T47D (cell line): ENCODE measurements at regions not wholly inside any gene's neighbourhood (a gene's known extent, or its start where the extent isn't known, plus 50 kb on each side); places are given as distances from the start of the nearest gene placed in this dataset.
A peak's percentile ranks its signal among the peaks of the same experiment; 100 is the strongest.
"Not testable (repeated sequence)": the region's sequence is repeated elsewhere in the genome, so short reads cannot be mapped to it uniquely, and the experiment has no call there.

Source experiments
- DNase-seq, 2 experiments: peaks; one replicate each; pipeline versions ENCODE4 v3.0.0 to v3.0.0-alpha.2; 2011 to 2012; ENCODE audit warnings: low read depth in 1 of 2, low spot score in 1 of 2
- JUND ChIP-seq: IDR thresholded peaks from 2 replicates; pipeline ENCODE4 v1.6.1; 2012; ENCODE audit warnings: low read depth
- in situ Hi-C: cut with HindIII; loops from 2 replicates; pipeline ENCODE4 v1.10.0; 2016; ENCODE audit warnings: low sequenced_read_pairs, low pct_unique_long_range_greater_than_20kb

GRCh38 chr1:147348592-147348991 is 106.1 kb downstream of the CHD1L start:
- in situ Hi-C loops, DNase-seq: not testable (repeated sequence)

- DNase-seq = no peak
- in situ Hi-C loops = no loop called here
Measured at GRCh38 chr1:147349533-147349932, 107.0 kb downstream of the CHD1L start.

GRCh38 chr1:147351140-147351835 is 108.8 kb downstream of the CHD1L start:
- no peak for TF ChIP-seq JUND
- DNase-seq = no peak
- in situ Hi-C loops = no loop called here

More at GRCh38 chr1:147349533-147349932, 107.0 kb downstream of the CHD1L start:
- no peak for TF ChIP-seq JUND

GRCh38 chr1:147377263-147378246 is 135.1 kb downstream of the CHD1L start:
- TF ChIP-seq JUND = no peak
- in situ Hi-C loops = no loop called here

DNA sequence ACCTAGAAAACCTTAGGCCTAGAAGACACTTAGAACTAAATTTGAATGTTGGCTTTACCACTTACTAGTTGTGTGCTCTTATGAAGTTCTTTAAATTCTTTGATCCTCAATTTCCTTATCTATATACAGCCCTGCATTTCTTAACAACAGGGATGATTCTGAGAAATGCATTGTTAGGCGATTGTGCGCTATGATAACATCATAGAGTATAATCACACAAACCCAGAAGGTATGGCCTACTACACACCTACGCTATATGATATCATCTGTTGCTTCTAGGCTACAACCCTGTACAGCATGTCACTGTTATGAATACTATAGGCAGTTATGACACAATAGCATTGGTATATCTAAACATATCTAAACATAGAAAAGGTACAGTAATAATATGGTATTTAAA is 137.4 kb downstream of the CHD1L start:
- in situ Hi-C loops = no loop called here
- DNase-seq = no peak
- TF ChIP-seq JUND = no peak

More at GRCh38 chr1:147377263-147378246, 135.1 kb downstream of the CHD1L start:
- no peak for DNase-seq

DNA sequence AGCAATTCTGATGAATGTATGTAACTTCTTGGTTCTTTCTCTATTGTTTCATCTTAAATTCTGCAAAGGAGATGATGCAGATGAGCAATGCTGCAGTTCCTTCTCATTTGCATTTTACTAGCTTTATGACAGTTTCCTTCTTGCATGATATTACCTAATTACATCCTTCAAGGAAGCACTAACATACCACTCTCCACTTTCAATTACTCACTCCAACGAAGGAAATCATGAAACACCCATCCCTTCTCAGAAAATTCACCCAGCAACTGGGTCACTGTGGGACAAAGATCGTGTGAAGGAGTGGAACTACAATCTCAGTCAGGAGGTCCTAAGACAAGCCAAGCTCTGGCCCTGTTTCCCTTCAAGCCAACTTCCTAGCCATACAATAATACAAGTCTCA is 142.3 kb downstream of the CHD1L start:
- no peak for DNase-seq
- in situ Hi-C loops = no loop called here
- no peak for TF ChIP-seq JUND

DNA sequence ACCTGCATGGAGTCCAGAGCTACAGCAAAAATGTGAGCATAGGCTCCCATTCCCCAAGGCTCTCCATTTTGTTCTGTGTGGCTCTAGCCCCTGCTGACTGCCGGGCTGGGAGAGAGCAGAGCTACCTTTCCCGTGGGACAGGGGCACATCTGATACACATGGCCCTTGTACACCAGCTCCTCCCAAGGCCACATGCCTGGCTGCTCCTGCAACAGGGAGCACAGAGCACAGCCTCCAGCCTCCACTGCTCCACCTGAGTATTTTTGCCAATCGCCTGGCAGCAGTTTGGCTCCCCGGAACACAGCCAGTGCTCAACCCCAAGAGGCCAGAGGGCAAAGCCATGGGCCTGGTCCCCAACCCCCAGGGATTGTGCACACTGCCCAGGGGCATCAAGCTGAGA is 146.5 kb downstream of the CHD1L start:
- no peak for TF ChIP-seq JUND
- in situ Hi-C loops = no loop called here
- DNase-seq = no peak

GRCh38 chr1:147389532-147390184 is 147.2 kb downstream of the CHD1L start:
- in situ Hi-C loops = no loop called here
- TF ChIP-seq JUND = no peak
- DNase-seq = peak; percentile 45 to 76

DNA sequence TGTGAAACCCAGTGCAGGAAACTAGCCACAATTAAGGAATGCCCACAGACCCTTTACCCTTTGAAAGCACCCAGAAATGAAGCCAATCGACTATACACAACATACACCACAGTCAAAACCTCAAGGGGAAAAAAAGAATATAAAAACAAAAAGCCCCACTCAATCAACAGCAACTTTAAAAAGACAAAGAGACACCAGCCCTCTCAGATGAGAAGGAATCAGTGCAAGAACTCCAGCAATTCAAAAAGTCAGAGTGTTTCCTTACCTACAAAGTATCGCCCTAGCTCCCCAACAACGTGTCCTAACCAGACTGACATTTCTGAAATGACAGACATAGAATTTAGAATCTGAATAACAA is 147.7 kb downstream of the CHD1L start:
- no peak for TF ChIP-seq JUND
- in situ Hi-C loops = no loop called here

GRCh38 chr1:147391114-147391513 is 148.6 kb downstream of the CHD1L start:
- DNase-seq = no peak
- no peak for TF ChIP-seq JUND
- in situ Hi-C loops = no loop called here

More for the DNA sequence above, 147.7 kb downstream of the CHD1L start:
- DNase-seq = no peak

DNA sequence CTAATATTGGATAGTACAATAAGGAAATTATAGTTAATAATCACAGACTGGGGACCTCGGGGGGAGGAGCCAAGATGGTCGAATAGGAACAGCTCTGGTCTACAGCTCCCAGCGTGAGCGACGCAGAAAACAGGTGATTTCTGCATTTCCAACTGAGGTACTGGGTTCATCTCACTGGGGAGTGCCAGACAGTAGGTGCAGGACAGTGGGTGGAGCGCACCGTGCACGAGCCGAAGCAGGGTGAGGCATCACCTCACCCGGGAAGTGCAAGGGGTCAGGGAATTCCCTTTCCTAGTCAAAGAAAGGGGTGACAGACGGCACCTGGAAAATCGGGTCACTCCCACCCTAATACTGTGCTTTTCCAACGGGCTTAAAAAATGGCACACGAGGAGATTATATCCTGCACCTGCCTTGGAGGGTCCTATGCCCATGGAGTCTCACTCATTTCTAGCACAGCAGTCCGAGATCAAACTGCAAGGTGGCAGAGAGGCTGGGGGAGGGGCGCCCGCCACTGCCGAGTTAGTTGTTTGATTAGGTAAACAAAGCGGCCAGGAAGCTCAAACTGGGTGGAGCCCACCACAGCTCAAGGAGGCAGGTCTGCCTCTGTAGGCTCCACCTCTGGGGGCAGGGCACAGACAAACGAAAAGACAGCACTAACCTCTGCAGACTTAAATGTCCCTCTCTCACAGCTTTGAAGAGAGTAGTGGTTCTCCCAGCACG is 138.8 kb upstream of the BCL9 start:
- peak in 1 of 2 experiments; percentile 26 for DNase-seq
- in situ Hi-C loops = not testable (repeated sequence)

GRCh38 chr1:147404344-147404743 is 137.0 kb upstream of the BCL9 start:
- in situ Hi-C loops = not testable (repeated sequence)

More at GRCh38 chr1:147404344-147404743, 137.0 kb upstream of the BCL9 start:
- DNase-seq = not testable (repeated sequence)
